H1 (cell line): ENCODE measurements at regions not wholly inside any gene's neighbourhood (a gene's known extent, or its start where the extent isn't known, plus 50 kb on each side); places are given as distances from the start of the nearest gene placed in this dataset.

Source experiments
- CREB1 ChIP-seq: IDR thresholded peaks from 2 replicates; pipeline ENCODE4 v1.6.1; 2012; ENCODE audit warnings: inconsistent platforms
- CTCF ChIP-seq, 3 experiments: IDR thresholded peaks; 1 replicate in 2 of 3; 2 replicates in 1 of 3; pipeline versions ENCODE4 v1.5.1 to v1.6.1; 2011; ENCODE audit warnings: low read length in 3 of 3, mild to moderate bottlenecking in 3 of 3, inconsistent platforms in 2 of 3, low read depth in 1 of 3, moderate library complexity in 1 of 3; ENCODE audit not compliant: insufficient read depth in 1 of 3; ENCODE audit errors: control extremely low read depth in 1 of 3
- POLR2A ChIP-seq, 2 experiments: IDR thresholded peaks; 1 replicate in 1 of 2; 2 replicates in 1 of 2; pipeline ENCODE4 v1.6.1; 2011; ENCODE audit warnings: low read depth in 2 of 2, low read length in 2 of 2, mild to moderate bottlenecking in 2 of 2; ENCODE audit errors: control extremely low read depth in 1 of 2
- POLR2AphosphoS5 ChIP-seq: IDR thresholded peaks from 2 replicates; pipeline ENCODE4 v1.6.1; 2011; ENCODE audit warnings: low read depth, low read length
- USF2 ChIP-seq: IDR thresholded peaks from 2 replicates; pipeline ENCODE4 v1.6.1; 2011; ENCODE audit warnings: low read length, improper control_type of control experiment

- TF ChIP-seq CTCF (IDR thresholded peaks at IDR 0.05; ENCODE audit: control extremely low read depth in 1 of 3, insufficient read depth in 1 of 3, low read depth in 1 of 3, low read length in 3 of 3) = no peak
- TF ChIP-seq CREB1 = no peak
- TF ChIP-seq USF2 = no peak
- no peak for TF ChIP-seq POLR2A (IDR thresholded peaks at IDR 0.05; ENCODE audit: control extremely low read depth in 1 of 2, low read depth in 2 of 2, low read length in 2 of 2)
- no peak for TF ChIP-seq POLR2AphosphoS5
Observed at GRCh38 chr7:12870219-12870618, 182.8 kb downstream of the ARL4A start.
